ENCODE measurements at regions not wholly inside any gene's neighbourhood (a gene's known extent, or its start where the extent isn't known, plus 50 kb on each side); places are given as distances from the start of the nearest gene placed in this dataset.

GRCh38 chr4:38343608-38344007 is 320.4 kb upstream of the KLF3 start:
- TF ChIP-seq CTCF (IDR thresholded peaks at IDR 0.05) (no peak), POLR2A (IDR thresholded peaks at IDR 0.05) (no peak)
